Left forelimb (tissue), 1 donor: ENCODE measurements at regions not wholly inside any gene's neighbourhood (a gene's known extent, or its start where the extent isn't known, plus 50 kb on each side); places are given as distances from the start of the nearest gene placed in this dataset.

Source experiments
- DNase-seq: peaks from one replicate; pipeline ENCODE4 v3.0.0-alpha.2; 2018; ENCODE audit warnings: low spot score

- DNase-seq: peak; percentile 84
These were observed 631.5 kb downstream of the NYAP2 start for GRCh38 chr2:226030788-226031646.

DNA sequence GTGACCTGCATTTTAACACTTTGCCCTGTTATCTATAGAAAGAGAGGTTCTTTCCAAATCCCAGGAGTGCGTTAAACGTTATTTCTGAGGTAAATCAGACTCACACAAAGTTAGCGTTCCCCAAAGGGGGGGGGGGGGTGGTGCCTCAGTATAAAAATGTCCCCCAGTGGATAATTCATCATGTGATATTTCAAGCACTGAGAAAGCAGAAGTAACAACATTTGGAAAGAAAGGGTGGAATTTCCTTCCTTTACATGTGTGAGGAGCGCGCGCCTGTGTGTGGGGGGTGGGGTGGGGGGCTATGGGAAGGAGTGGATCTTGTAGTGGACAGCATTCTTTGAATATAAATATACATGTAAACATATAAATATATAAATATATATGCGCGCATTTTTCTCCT is 630.9 kb downstream of the NYAP2 start:
- no peak for DNase-seq

DNA sequence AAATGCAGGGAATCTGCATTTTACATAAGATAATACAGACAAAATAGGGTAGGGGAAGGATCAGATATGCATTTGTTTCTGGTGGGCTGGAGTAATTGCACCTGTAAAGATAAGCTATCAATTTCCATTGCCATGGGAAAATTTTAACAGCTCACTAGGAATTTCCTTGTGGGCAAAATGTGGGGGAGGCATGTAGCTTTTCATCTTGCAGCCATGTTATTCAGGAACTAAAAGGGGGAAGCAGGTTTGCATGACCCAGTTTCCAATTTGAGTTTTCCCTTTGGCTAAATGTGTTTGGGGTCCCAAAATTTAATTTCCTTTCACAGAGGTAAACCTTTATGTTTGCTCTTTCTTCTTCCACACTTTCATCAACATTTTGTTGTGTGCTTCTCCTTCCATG is 624.4 kb downstream of the NYAP2 start:
- no peak for DNase-seq

DNA sequence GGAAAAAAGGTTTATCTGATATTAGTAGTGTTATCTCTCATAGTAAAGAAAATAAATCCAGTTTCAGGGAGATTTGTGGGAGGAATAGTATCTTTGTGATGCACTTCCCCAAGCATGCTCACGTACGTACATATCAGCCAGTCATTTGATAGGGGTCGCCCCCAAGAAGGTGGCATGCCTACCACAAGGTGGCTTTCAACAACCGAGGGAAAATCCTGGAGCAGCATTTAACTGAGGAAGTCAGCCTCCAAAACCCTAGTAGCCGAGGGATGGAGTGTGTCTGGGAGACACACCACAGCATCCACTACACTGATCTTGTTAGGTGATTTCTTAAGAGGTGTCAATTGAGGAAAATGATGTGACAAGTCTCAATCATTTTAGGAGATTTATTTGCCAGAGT is 623.9 kb downstream of the NYAP2 start:
- no peak for DNase-seq

DNA sequence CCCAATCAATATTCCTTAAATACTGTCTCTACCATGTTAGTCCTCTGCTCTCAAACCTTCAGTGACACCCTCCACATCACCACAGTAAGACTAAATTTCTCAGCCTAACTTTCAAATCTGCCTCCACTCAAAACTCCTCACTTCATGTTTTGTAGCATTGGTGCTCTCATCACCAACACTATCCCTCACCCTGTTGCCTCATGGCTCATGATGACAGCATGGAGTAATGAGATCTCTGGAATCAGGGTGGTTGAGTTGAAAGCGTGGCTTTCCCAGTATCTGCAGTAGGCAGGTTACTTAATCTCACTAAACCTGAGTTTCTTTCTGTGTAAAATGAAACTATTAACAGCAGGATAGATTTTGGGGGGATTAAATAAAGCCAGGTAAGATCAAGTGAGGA is 621.4 kb downstream of the NYAP2 start:
- no peak for DNase-seq

GRCh38 chr2:226020176-226020575 is 620.7 kb downstream of the NYAP2 start:
- no peak for DNase-seq

GRCh38 chr2:226018641-226019040 is 619.1 kb downstream of the NYAP2 start:
- DNase-seq: no peak

GRCh38 chr2:226017537-226017936 is 618.0 kb downstream of the NYAP2 start:
- no peak for DNase-seq

DNA sequence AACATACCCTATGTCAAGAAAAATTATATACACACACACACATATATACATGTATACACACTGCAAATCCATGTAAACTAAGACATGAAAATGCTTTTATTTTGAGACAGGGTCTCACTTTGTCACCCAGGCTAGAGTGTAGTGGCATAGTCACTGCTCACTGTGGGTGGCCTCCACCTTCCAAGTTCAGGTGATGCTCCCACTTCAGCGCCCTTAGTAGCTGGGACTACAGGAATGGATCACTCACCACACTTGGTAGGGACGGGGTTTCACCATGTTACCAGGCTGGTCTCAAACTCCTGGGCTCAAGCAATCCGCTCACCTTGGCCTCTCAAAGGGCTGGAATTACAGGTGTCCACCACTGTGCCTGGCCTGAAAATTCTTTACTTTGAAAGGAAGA is 617.6 kb downstream of the NYAP2 start:
- DNase-seq: no peak

DNA sequence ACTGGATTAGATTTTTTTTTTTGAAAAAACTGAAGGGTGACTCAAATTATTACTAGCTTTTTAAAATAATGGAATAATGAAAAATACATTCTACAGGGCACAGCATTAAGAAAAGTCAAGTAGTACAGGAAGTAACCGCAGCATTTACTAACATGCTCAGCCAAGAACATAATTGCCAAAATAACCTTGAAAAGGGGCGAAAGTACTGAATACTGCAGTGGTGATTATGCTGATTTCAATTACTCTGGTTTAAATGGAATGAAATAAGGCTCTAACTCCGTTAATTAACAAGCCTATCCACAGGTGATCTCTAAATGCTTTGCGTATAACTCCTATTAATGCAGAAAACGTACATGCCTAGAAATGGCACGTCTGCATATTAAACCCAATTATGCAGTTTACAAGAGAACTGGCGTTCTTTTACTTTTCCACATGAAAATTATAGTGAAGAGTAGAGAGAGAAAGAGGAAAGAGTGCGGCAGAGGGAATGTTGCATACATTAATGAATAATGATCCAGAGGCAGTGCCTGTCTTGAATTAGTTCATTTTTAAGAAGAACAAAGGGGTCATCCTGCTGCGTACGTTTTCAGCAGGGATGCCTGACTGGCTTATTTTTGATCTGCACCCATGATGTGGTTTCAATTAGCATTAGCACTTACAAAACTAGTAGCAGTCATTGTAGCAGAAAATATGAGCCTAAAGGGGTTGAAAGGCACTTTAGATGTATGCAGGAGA is 612.4 kb downstream of the NYAP2 start:
- DNase-seq: no peak

GRCh38 chr2:226002438-226002837 is 602.9 kb downstream of the NYAP2 start:
- no peak for DNase-seq

GRCh38 chr2:226001716-226002115 is 602.2 kb downstream of the NYAP2 start:
- DNase-seq: no peak

GRCh38 chr2:225999692-226000091 is 600.2 kb downstream of the NYAP2 start:
- DNase-seq: no peak

- DNase-seq: no peak
These were observed 599.1 kb downstream of the NYAP2 start for GRCh38 chr2:225998653-225999052.

GRCh38 chr2:225998116-225998515 is 598.6 kb downstream of the NYAP2 start:
- no peak for DNase-seq

DNA sequence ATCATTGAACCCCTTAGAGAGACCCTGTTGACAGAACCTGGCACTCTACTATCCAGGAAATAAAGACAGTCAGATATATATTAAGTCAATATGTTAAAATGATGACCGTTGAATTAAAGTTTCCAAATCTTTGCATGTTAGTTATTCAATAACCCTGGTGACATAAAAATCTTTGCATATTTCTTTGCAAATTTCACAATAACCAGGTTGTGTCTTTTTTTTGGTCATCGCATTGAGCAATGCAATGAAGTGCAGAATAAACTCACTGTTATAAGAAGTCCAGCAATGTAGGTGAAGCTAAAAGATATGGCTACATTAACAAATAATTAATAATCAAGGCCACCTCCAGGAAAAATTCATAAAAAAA is 596.9 kb downstream of the NYAP2 start:
- no peak for DNase-seq

- DNase-seq: no peak
These were observed 596.4 kb downstream of the NYAP2 start for GRCh38 chr2:225995796-225996461.

DNA sequence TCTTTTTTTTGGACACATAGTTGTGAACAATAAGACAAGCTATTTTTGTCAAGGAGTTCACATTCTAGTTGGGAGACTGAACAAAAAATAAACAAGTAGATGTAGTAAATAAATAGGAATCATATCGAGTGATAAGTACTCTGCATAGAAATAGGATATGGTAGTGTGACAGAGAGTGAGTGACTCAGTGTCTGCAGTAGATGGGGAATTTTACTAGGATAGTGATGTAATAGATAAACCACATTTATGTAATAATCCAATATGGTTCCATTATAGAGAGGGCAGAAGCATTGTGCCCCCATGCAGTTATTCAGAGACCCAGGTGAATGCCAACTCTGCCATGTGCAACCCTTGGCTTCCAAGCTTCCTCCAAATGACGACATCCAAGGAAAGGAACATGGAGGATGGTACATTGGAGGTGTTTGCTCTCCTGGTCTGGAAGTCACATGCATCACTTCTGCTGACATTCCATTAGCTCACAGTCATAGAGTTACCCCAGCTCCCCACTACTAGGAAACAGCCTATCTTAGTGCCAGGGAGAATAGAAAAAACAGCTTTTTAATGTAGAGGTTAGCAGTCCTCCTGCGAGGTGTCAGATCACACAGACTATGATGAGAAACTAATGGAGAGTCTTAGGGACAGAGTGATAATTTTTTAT is 595.4 kb downstream of the NYAP2 start:
- DNase-seq: no peak

DNA sequence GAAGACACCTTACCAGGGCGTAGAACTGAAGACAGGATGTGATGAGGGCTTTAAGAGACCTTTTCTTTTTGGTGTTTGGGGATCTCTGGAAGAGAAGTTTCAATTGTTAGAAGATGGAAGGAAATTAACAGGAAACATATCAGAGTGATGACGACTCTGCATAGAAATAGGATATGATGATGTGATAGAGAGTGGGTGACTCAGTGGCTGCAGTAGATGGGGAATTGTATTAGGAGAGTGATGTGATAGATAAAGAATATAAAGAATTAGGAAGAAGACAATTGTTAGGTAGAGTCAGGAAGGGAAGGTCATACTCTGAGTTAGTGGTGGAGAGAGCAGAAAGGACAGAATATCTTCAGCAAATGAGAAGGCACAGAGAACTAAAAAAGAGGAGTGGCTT is 593.9 kb downstream of the NYAP2 start:
- DNase-seq: no peak

DNA sequence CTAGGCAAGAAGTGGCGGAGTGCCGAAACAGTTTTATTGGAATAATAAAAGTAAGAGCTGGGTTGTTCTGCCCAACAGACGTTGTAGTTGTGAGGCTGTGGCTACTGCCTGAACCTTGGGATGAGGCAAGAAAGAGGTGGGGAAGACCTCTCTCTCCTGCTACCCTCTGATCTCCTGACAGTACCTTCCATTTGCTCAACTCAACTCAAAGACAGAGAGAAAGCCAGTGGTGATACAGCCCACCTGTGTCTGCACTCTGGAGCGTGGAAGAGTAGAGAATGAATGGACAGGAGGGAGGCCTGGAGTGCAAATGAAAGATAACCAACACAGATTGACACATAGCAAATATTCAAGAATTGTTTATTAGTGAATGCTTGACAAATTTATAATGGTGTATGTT is 590.3 kb downstream of the NYAP2 start:
- DNase-seq: no peak

DNA sequence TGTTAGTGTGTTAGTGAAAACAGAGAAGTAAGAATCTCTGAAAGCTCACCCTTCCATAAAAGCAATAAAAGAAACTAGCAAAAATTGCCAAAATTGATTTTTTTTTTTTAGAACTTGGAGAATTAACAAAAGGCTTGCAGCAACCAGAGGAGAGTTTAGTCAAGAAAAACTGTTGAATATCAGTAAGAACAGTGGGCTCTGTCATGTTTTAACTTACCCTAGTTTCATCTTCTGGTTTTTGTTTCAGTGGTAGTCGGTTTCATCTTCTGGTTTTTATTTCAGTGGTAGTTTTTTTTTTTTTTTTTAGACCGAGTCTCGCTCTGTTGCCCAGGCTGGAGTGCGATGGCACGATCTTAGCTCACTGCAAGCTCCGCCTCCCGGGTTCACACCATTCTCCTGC is 580.9 kb downstream of the NYAP2 start:
- DNase-seq: no peak

GRCh38 chr2:225971433-225971832 is 571.9 kb downstream of the NYAP2 start:
- no peak for DNase-seq

GRCh38 chr2:225948903-225949302 is 549.4 kb downstream of the NYAP2 start:
- DNase-seq: no peak
